Liver (tissue), 3 donors: ENCODE measurements at regions not wholly inside any gene's neighbourhood (a gene's known extent, or its start where the extent isn't known, plus 50 kb on each side); places are given as distances from the start of the nearest gene placed in this dataset.

Source experiments
- EGR1 ChIP-seq, 2 donors: IDR thresholded peaks; 2 replicates each; pipeline ENCODE4 v1.6.1; 2016 to 2018; ENCODE audit warnings: antibody characterized with exemption in 2 of 2, low read depth in 2 of 2
- GABPA ChIP-seq, 2 donors: IDR thresholded peaks in 1 of 2; conservative IDR thresholded peaks in 1 of 2; 2 replicates each; pipeline ENCODE4 v1.6.1; 2016; ENCODE audit warnings: antibody characterized with exemption in 2 of 2, mild to moderate bottlenecking in 1 of 2, moderate library complexity in 1 of 2
- JUND ChIP-seq, 2 donors: IDR thresholded peaks; 2 replicates each; pipeline ENCODE4 v1.6.1; 2016; ENCODE audit warnings: antibody characterized with exemption in 2 of 2
- NR2F2 ChIP-seq: IDR thresholded peaks from 2 replicates; pipeline ENCODE4 v1.6.1; 2016; ENCODE audit warnings: antibody characterized with exemption
- RAD21 ChIP-seq, 2 donors: IDR thresholded peaks; 2 replicates each; pipeline ENCODE4 v1.6.1; 2016; ENCODE audit warnings: antibody characterized with exemption in 2 of 2, mild to moderate bottlenecking in 2 of 2
- RXRA ChIP-seq, 2 donors: IDR thresholded peaks; 2 replicates each; pipeline ENCODE4 v1.6.1; 2017 to 2018; ENCODE audit warnings: antibody characterized with exemption in 2 of 2, mild to moderate bottlenecking in 1 of 2
- SP1 ChIP-seq: IDR thresholded peaks from 2 replicates; pipeline ENCODE4 v1.6.1; 2018; ENCODE audit warnings: antibody characterized with exemption, mild to moderate bottlenecking
- TAF1 ChIP-seq: conservative IDR thresholded peaks from 2 replicates; pipeline ENCODE4 v1.6.1; 2016; ENCODE audit warnings: antibody characterized with exemption, mild to moderate bottlenecking
- YY1 ChIP-seq: IDR thresholded peaks from 2 replicates; pipeline ENCODE4 v1.6.1; 2016; ENCODE audit warnings: antibody characterized with exemption, mild to moderate bottlenecking
- TF ChIP-seq, protein P1 (sequence below): IDR thresholded peaks from 2 replicates; pipeline ENCODE4 v1.6.1; 2016; ENCODE audit warnings: antibody characterized with exemption
- TF ChIP-seq, protein P2 (sequence below): IDR thresholded peaks from 2 replicates; pipeline ENCODE4 v1.6.1; 2016; ENCODE audit warnings: antibody characterized with exemption, mild to moderate bottlenecking
- TF ChIP-seq, protein P3 (sequence below): fragments of 150-350 bp; IDR thresholded peaks from 2 replicates; pipeline ENCODE4 v1.5.1; 2017; ENCODE audit warnings: improper control_type of control experiment, low read depth, low read length; ENCODE audit not compliant: missing input control
- TF ChIP-seq, protein P4 (sequence below): IDR thresholded peaks from 2 replicates; pipeline ENCODE4 v1.6.1; 2016; ENCODE audit warnings: antibody characterized with exemption
- donor health status: healthy.
- donor health status: healthy.

DNA sequence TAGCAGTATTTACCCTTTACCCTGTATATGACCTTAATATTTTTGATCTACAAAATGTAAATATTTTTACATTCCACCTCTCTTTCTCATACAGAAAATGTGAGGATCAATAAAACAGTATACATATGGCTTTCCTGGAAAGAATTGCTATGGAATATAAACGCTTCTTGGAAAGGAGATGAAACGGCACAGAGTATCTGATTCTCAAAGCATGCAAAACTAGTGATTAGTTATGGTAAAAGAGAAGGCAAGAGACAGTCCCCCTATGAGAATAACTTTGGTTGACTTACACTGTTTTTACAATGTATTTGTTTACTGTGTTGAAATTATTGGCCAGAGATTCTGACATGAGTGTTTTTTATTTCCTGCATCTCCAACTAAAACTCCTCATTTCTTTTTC is 204.6 kb upstream of the C21orf91 start:
- TF ChIP-seq, protein P1, sequence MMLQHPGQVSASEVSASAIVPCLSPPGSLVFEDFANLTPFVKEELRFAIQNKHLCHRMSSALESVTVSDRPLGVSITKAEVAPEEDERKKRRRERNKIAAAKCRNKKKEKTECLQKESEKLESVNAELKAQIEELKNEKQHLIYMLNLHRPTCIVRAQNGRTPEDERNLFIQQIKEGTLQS: no peak
- TF ChIP-seq, protein P2, sequence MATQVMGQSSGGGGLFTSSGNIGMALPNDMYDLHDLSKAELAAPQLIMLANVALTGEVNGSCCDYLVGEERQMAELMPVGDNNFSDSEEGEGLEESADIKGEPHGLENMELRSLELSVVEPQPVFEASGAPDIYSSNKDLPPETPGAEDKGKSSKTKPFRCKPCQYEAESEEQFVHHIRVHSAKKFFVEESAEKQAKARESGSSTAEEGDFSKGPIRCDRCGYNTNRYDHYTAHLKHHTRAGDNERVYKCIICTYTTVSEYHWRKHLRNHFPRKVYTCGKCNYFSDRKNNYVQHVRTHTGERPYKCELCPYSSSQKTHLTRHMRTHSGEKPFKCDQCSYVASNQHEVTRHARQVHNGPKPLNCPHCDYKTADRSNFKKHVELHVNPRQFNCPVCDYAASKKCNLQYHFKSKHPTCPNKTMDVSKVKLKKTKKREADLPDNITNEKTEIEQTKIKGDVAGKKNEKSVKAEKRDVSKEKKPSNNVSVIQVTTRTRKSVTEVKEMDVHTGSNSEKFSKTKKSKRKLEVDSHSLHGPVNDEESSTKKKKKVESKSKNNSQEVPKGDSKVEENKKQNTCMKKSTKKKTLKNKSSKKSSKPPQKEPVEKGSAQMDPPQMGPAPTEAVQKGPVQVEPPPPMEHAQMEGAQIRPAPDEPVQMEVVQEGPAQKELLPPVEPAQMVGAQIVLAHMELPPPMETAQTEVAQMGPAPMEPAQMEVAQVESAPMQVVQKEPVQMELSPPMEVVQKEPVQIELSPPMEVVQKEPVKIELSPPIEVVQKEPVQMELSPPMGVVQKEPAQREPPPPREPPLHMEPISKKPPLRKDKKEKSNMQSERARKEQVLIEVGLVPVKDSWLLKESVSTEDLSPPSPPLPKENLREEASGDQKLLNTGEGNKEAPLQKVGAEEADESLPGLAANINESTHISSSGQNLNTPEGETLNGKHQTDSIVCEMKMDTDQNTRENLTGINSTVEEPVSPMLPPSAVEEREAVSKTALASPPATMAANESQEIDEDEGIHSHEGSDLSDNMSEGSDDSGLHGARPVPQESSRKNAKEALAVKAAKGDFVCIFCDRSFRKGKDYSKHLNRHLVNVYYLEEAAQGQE: no peak
- TF ChIP-seq SP1: no peak
- TF ChIP-seq, protein P3, sequence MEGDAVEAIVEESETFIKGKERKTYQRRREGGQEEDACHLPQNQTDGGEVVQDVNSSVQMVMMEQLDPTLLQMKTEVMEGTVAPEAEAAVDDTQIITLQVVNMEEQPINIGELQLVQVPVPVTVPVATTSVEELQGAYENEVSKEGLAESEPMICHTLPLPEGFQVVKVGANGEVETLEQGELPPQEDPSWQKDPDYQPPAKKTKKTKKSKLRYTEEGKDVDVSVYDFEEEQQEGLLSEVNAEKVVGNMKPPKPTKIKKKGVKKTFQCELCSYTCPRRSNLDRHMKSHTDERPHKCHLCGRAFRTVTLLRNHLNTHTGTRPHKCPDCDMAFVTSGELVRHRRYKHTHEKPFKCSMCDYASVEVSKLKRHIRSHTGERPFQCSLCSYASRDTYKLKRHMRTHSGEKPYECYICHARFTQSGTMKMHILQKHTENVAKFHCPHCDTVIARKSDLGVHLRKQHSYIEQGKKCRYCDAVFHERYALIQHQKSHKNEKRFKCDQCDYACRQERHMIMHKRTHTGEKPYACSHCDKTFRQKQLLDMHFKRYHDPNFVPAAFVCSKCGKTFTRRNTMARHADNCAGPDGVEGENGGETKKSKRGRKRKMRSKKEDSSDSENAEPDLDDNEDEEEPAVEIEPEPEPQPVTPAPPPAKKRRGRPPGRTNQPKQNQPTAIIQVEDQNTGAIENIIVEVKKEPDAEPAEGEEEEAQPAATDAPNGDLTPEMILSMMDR: no peak
- TF ChIP-seq, protein P4, sequence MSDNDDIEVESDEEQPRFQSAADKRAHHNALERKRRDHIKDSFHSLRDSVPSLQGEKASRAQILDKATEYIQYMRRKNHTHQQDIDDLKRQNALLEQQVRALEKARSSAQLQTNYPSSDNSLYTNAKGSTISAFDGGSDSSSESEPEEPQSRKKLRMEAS: no peak
- no peak for TF ChIP-seq EGR1 (IDR thresholded peaks at IDR 0.05; ENCODE audit: low read depth in 2 of 2)
- no peak for TF ChIP-seq RAD21 (IDR thresholded peaks at IDR 0.05)
- no peak for TF ChIP-seq YY1
- TF ChIP-seq GABPA (IDR thresholded peaks at IDR 0.05 in 1 of 2, conservative IDR thresholded peaks at IDR 0.05 in 1 of 2): no peak
- TF ChIP-seq RXRA (IDR thresholded peaks at IDR 0.05): no peak
- TF ChIP-seq TAF1: no peak
- TF ChIP-seq JUND (IDR thresholded peaks at IDR 0.05): no peak
- no peak for TF ChIP-seq NR2F2
